IMR-90 (cell line): ENCODE measurements at regions not wholly inside any gene's neighbourhood (a gene's known extent, or its start where the extent isn't known, plus 50 kb on each side); places are given as distances from the start of the nearest gene placed in this dataset.

Experiments used
- ATAC-seq: fragments of 200-7000 bp; cut with Tn5 transposase; 2 replicates; pipeline ENCODE4 v1.9.1; 2020; ENCODE audit warnings: low read depth, mild to moderate bottlenecking, moderate library complexity
- BruUV-seq: library from RNA; stranded (reverse); fragments of 400-500 nt; replicated peaks from 2 replicates; lab custom pipeline; 2021; lab: Mats Ljungman, UMichigan
- CTCF ChIA-PET: fragments of 300-600 bp; formaldehyde crosslinking; extraction: SDS; loops from one replicate; lab custom pipeline; 2021; ENCODE audit warnings: antibody characterized with exemption; lab: Yijun Ruan, JAX
- POLR2A ChIA-PET: fragments of 300-600 bp; sonication (Branson Sonifier 250); formaldehyde crosslinking; loops from one replicate; lab custom pipeline; 2022; ENCODE audit warnings: antibody characterized with exemption; ENCODE audit not compliant: unreplicated experiment; lab: Charles Lee
- DNase-seq: peaks from one replicate; pipeline ENCODE4 v3.0.0; 2013
- H2AFZ ChIP-seq: replicated peaks from 2 replicates; pipeline ENCODE3; 2013; ENCODE audit warnings: low read length, mild to moderate bottlenecking; ENCODE audit not compliant: poor library complexity
- H2AK5ac ChIP-seq: 2 replicates; pipeline ENCODE4 v1.6.1; 2013; ENCODE audit warnings: low read depth, low read length, inconsistent platforms
- H2AK9ac ChIP-seq: replicated peaks from 2 replicates; pipeline ENCODE3; 2013; ENCODE audit warnings: mild to moderate bottlenecking, low read depth, low read length, moderate library complexity; ENCODE audit not compliant: poor library complexity
- H2BK120ac ChIP-seq: 2 replicates; pipeline ENCODE4 v1.6.1; 2013; ENCODE audit warnings: low read depth, low read length, inconsistent platforms
- H2BK15ac ChIP-seq: 3 replicates; pipeline ENCODE4 v1.6.1; 2013; ENCODE audit warnings: low read depth, low read length, inconsistent platforms
- H2BK20ac ChIP-seq: 2 replicates; pipeline ENCODE4 v1.6.1; 2013; ENCODE audit warnings: low read depth, mild to moderate bottlenecking, inconsistent platforms, low read length, moderate library complexity
- H2BK5ac ChIP-seq: 2 replicates; pipeline ENCODE4 v1.6.1; 2013; ENCODE audit warnings: mild to moderate bottlenecking, low read depth, low read length, inconsistent platforms; ENCODE audit not compliant: poor library complexity, severe bottlenecking
- H3K14ac ChIP-seq: replicated peaks from 2 replicates; pipeline ENCODE4 v1.6.1; 2013; ENCODE audit warnings: low read depth, low read length, inconsistent platforms
- H3K18ac ChIP-seq: 2 replicates; pipeline ENCODE4 v1.6.1; 2013; ENCODE audit warnings: low read depth, low read length, control low read depth
- H3K23ac ChIP-seq: 2 replicates; pipeline ENCODE4 v1.6.1; 2013; ENCODE audit warnings: low read depth, low read length, inconsistent platforms
- H3K27ac ChIP-seq: 2 replicates; pipeline ENCODE4 v1.5.1; 2013; ENCODE audit warnings: mild to moderate bottlenecking, control low read depth, low read length; ENCODE audit not compliant: insufficient read depth
- H3K27me3 ChIP-seq: 2 replicates; pipeline ENCODE4 v1.6.1; 2013; ENCODE audit warnings: low read length; ENCODE audit not compliant: control insufficient read depth, insufficient read depth
- H3K36me3 ChIP-seq: 2 replicates; pipeline ENCODE4 v1.6.1; 2013; ENCODE audit warnings: low read length, mixed read lengths; ENCODE audit not compliant: control insufficient read depth, insufficient read depth
- H3K4ac ChIP-seq: 2 replicates; pipeline ENCODE4 v1.6.1; 2013; ENCODE audit warnings: low read depth, low read length, inconsistent platforms
- H3K4me1 ChIP-seq: 2 replicates; pipeline ENCODE4 v1.6.1; 2013; ENCODE audit warnings: low read length, mixed read lengths; ENCODE audit not compliant: control insufficient read depth, insufficient read depth
- H3K4me2 ChIP-seq: 2 replicates; pipeline ENCODE4 v1.6.1; 2013; ENCODE audit warnings: low read depth, mild to moderate bottlenecking, control low read depth, low read length, moderate library complexity
- H3K4me3 ChIP-seq: 2 replicates; pipeline ENCODE4 v1.5.1; 2013; ENCODE audit warnings: low read depth, mild to moderate bottlenecking, control low read depth, low read length, moderate library complexity; ENCODE audit not compliant: insufficient read depth
- H3K56ac ChIP-seq: 2 replicates; pipeline ENCODE4 v1.6.1; 2013; ENCODE audit warnings: low read length, inconsistent platforms; ENCODE audit not compliant: insufficient read depth; ENCODE audit errors: extremely low read depth
- H3K79me1 ChIP-seq, 2 experiments: 2 replicates each; pipeline ENCODE4 v1.6.1; 2013; ENCODE audit warnings: low read length in 2 of 2, inconsistent platforms in 1 of 2, low read depth in 1 of 2
- H3K9ac ChIP-seq: 2 replicates; pipeline ENCODE4 v1.6.1; 2013; ENCODE audit warnings: low read depth, low read length, control low read depth
- H3K9me1 ChIP-seq: 2 replicates; pipeline ENCODE4 v1.6.1; 2013; ENCODE audit warnings: low read length, inconsistent platforms; ENCODE audit not compliant: insufficient read depth
- H3K9me3 ChIP-seq: 2 replicates; pipeline ENCODE4 v1.6.1; 2013; ENCODE audit warnings: low read length; ENCODE audit not compliant: control insufficient read depth, insufficient read depth
- H4K20me1 ChIP-seq: 2 replicates; pipeline ENCODE4 v1.6.1; 2013; ENCODE audit warnings: low read length, inconsistent platforms; ENCODE audit not compliant: insufficient read depth
- H4K5ac ChIP-seq: 2 replicates; pipeline ENCODE4 v1.6.1; 2013; ENCODE audit warnings: mild to moderate bottlenecking, low read depth, low read length, control low read depth
- H4K8ac ChIP-seq, 2 experiments: 2 replicates each; pipeline ENCODE4 v1.6.1; 2013; ENCODE audit warnings: low read depth in 2 of 2, low read length in 2 of 2, control low read depth in 1 of 2, inconsistent platforms in 1 of 2
- H4K91ac ChIP-seq: 2 replicates; pipeline ENCODE4 v1.6.1; 2013; ENCODE audit warnings: low read depth, low read length, inconsistent platforms; ENCODE audit not compliant: insufficient read depth
- BHLHE40 ChIP-seq: fragments of 150-350 bp; IDR thresholded peaks from 2 replicates; pipeline ENCODE4 v1.6.1; 2016; ENCODE audit warnings: mild to moderate bottlenecking, low read depth, low read length
- CEBPB ChIP-seq: IDR thresholded peaks from 2 replicates; pipeline ENCODE4 v1.6.1; 2012; ENCODE audit warnings: low read depth, low read length, improper control_type of control experiment
- MAZ ChIP-seq: IDR thresholded peaks from 2 replicates; pipeline ENCODE4 v1.6.1; 2012; ENCODE audit warnings: low read depth, mild to moderate bottlenecking, low read length, improper control_type of control experiment, moderate library complexity, borderline replicate concordance
- MXI1 ChIP-seq: IDR thresholded peaks from 2 replicates; pipeline ENCODE4 v1.6.1; 2012; ENCODE audit warnings: low read depth, mild to moderate bottlenecking, low read length, moderate library complexity, borderline replicate concordance
- NFE2L2 ChIP-seq: fragments of 150-350 bp; IDR thresholded peaks from 2 replicates; pipeline ENCODE4 v1.6.1; 2016; ENCODE audit warnings: low read depth, mild to moderate bottlenecking, low read length
- POLR2A ChIP-seq: IDR thresholded peaks from 2 replicates; pipeline ENCODE4 v1.6.1; 2012; ENCODE audit warnings: mild to moderate bottlenecking, low read depth, low read length
- RAD21 ChIP-seq: IDR thresholded peaks from 2 replicates; pipeline ENCODE4 v1.6.1; 2012; ENCODE audit warnings: low read length, improper control_type of control experiment
- RCOR1 ChIP-seq: IDR thresholded peaks from 2 replicates; pipeline ENCODE4 v1.6.1; 2012; ENCODE audit warnings: mild to moderate bottlenecking, low read length, improper control_type of control experiment; ENCODE audit not compliant: insufficient replicate concordance
- WGBS, 2 experiments: methylation state at CpG; one replicate each; pipeline versions ENCODE4 v1.1.5 to v1.1.7; 2013; ENCODE audit warnings: missing lambda C conversion rate in 2 of 2; ENCODE audit not compliant: insufficient read length in 1 of 2; ENCODE audit errors: extremely low coverage in 2 of 2; 5-methylcytosine and 5-hydroxymethylcytosine counted together
- dilution Hi-C: fragments of 300-500 bp; cut with HindIII; formaldehyde crosslinking; loops from one replicate; pipeline ENCODE4 v1.14.3; 2018; ENCODE audit warnings: low sequenced_read_pairs; ENCODE audit not compliant: unreplicated experiment
- in situ Hi-C: fragments of 300-500 bp; cut with MboI; formaldehyde crosslinking; loops from 3 replicates; pipeline ENCODE4 v1.14.3; 2019; ENCODE audit warnings: low sequenced_read_pairs, inconsistent platforms, mixed read lengths
- intact Hi-C: fragments of 100-400 bp; cut with micrococcal nuclease; formaldehyde crosslinking; loops from 2 replicates; pipeline ENCODE4 v1.10.0; 2022
- TF ChIP-seq, protein P1 (sequence below): fragments of 150-350 bp; IDR thresholded peaks from 2 replicates; pipeline ENCODE4 v1.6.1; 2016; ENCODE audit warnings: low read depth, mild to moderate bottlenecking, low read length, moderate library complexity, borderline replicate concordance
- TF ChIP-seq, protein P2 (sequence below): fragments of 150-350 bp; IDR thresholded peaks from 2 replicates; pipeline ENCODE4 v1.6.1; 2017; ENCODE audit warnings: mild to moderate bottlenecking, antibody characterized with exemption, low read length, low read depth

DNA sequence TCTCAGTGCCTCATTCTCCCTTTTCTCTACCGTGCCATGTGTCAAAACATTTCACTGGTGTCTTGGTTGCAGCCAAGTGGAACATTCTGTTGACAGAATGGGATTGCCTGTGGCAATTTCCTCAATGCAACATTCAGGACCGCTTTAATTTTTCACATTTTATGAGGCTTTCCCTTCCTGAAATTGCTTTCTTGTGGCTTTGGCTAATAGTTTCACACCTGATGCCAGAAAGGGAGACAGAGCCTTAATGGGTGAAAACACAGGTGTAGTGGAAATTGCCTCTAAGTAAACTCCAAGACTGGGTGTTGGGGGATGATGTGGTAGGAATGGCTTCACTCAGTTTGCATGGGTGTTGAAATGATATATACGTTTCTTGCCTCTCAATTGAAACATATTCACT lies 278.3 kb downstream of the TSN start:
- intact Hi-C loops = no loop called here
- POLR2A ChIA-PET = no interaction called here
- no peak overlapping the region for H3K14ac ChIP-seq

More for the DNA sequence above, 278.3 kb downstream of the TSN start:
- Histone ChIP-seq H3K4ac (no peak overlapping the region), H4K8ac (no peak overlapping the region), H3K23ac (no peak overlapping the region), H3K36me3 (no peaks in the 10 kb centered on the region), H3K56ac (no peak overlapping the region), H2AK5ac (no peak overlapping the region), H3K4me3 (no peak overlapping the region), H2AFZ (no peak overlapping the region), H2BK15ac (no peak overlapping the region), H4K5ac (no peak overlapping the region), H4K20me1 (no peaks in the 10 kb centered on the region), H3K4me2 (no peak overlapping the region), H3K79me1 (no peaks in the 10 kb centered on the region), H2BK120ac (no peak overlapping the region), H2BK5ac (no peak overlapping the region), H2AK9ac (no peak overlapping the region), H3K4me1 (no peaks in the 10 kb centered on the region; the same call in 1 of the 2 replicates), H4K91ac (no peak overlapping the region), H2BK20ac (no peak overlapping the region), H3K9ac (no peak overlapping the region), H3K9me3 (no peaks in the 10 kb centered on the region), H3K9me1 (no peaks in the 10 kb centered on the region), H3K27me3 (no peaks in the 10 kb centered on the region), H3K27ac (no peak overlapping the region), H3K18ac (no peak overlapping the region)
- TF ChIP-seq, protein P1, sequence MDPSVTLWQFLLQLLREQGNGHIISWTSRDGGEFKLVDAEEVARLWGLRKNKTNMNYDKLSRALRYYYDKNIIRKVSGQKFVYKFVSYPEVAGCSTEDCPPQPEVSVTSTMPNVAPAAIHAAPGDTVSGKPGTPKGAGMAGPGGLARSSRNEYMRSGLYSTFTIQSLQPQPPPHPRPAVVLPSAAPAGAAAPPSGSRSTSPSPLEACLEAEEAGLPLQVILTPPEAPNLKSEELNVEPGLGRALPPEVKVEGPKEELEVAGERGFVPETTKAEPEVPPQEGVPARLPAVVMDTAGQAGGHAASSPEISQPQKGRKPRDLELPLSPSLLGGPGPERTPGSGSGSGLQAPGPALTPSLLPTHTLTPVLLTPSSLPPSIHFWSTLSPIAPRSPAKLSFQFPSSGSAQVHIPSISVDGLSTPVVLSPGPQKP = no peak
- TF ChIP-seq CEBPB (no peak), MXI1 (no peak), MAZ (no peak), NFE2L2 (no peak), RAD21 (no peak), POLR2A (no peak), RCOR1 (no peak), BHLHE40 (no peak)
- TF ChIP-seq, protein P2, sequence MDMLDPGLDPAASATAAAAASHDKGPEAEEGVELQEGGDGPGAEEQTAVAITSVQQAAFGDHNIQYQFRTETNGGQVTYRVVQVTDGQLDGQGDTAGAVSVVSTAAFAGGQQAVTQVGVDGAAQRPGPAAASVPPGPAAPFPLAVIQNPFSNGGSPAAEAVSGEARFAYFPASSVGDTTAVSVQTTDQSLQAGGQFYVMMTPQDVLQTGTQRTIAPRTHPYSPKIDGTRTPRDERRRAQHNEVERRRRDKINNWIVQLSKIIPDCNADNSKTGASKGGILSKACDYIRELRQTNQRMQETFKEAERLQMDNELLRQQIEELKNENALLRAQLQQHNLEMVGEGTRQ = no peak
- BruUV-seq = no TSS peak
- WGBS, 2 experiments = no CpG with 5 or more reads among the region's 3 CpGs
- dilution Hi-C loops = no loop called here
- in situ Hi-C loops = no loop called here
- DNase-seq (no peak), ATAC-seq (no peak)
- CTCF ChIA-PET = no interaction called here
